ENCODE measurements at regions not wholly inside any gene's neighbourhood (a gene's known extent, or its start where the extent isn't known, plus 50 kb on each side); places are given as distances from the start of the nearest gene placed in this dataset.

DNA sequence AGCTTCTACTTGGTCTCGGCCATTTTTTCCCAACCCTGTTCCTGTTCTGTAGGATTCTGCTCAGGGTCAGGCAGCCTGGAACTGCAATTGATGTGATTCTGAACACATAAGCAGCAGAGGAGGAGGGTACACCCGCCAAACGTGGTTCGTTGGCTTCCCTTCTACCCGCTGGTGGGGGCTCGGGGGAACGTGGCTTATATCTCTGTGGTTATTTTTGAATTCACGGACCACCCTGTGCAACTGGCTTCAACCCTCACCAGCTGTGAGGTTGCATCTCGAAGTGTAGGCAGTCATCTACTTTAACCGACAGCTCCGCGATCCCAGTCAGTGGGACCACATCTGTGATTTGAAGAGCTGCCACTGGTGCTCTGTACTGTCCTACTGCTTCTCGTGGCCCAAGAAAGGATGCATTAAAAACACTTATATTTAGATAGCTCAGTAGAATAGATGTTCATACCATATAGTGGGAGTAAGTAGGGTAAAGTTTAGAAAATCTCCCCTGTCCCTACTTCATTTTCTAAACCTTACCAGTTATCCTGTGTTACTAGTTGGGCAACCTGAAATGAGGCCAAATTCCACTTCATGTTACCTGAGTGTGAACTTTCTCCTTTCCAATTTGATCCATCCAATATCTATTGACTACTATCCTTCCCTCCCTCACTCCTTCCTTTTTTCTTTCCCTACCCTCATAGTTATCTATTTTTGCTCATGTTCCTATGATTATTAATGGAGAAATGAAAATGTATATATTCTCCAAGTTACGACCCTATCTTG lies 80.4 kb upstream of the BCOR start:
- no peaks in the 10 kb centered on the region for H3K36me3 ChIP-seq (ENCODE audit: insufficient read depth, low read length)
- H3K27me3 ChIP-seq (ENCODE audit: insufficient read depth, low read depth, low read length), result peaks cover 25% of the 10 kb centered on the region
- TF ChIP-seq SMC3 (conservative IDR thresholded peaks at IDR 0.05; ENCODE audit: poor library complexity) (no peak), TAF1 (IDR thresholded peaks at IDR 0.05; ENCODE audit: low read depth) (no peak), RAD21 (conservative IDR thresholded peaks at IDR 0.05) (no peak), MXI1 (conservative IDR thresholded peaks at IDR 0.05; ENCODE audit: poor library complexity, severe bottlenecking) (no peak), EP300 (conservative IDR thresholded peaks at IDR 0.05; ENCODE audit: poor library complexity, severe bottlenecking) (no peak), POLR2AphosphoS5 (IDR thresholded peaks at IDR 0.05) (no peak), EZH2 (IDR thresholded peaks at IDR 0.05; ENCODE audit: borderline replicate concordance, insufficient read depth, low read length, poor library complexity, severe bottlenecking) (no peak)
- TF ChIP-seq, protein P1, sequence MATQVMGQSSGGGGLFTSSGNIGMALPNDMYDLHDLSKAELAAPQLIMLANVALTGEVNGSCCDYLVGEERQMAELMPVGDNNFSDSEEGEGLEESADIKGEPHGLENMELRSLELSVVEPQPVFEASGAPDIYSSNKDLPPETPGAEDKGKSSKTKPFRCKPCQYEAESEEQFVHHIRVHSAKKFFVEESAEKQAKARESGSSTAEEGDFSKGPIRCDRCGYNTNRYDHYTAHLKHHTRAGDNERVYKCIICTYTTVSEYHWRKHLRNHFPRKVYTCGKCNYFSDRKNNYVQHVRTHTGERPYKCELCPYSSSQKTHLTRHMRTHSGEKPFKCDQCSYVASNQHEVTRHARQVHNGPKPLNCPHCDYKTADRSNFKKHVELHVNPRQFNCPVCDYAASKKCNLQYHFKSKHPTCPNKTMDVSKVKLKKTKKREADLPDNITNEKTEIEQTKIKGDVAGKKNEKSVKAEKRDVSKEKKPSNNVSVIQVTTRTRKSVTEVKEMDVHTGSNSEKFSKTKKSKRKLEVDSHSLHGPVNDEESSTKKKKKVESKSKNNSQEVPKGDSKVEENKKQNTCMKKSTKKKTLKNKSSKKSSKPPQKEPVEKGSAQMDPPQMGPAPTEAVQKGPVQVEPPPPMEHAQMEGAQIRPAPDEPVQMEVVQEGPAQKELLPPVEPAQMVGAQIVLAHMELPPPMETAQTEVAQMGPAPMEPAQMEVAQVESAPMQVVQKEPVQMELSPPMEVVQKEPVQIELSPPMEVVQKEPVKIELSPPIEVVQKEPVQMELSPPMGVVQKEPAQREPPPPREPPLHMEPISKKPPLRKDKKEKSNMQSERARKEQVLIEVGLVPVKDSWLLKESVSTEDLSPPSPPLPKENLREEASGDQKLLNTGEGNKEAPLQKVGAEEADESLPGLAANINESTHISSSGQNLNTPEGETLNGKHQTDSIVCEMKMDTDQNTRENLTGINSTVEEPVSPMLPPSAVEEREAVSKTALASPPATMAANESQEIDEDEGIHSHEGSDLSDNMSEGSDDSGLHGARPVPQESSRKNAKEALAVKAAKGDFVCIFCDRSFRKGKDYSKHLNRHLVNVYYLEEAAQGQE (IDR thresholded peaks at IDR 0.05; ENCODE audit: borderline replicate concordance), result no peak
- TF ChIP-seq, protein P2, sequence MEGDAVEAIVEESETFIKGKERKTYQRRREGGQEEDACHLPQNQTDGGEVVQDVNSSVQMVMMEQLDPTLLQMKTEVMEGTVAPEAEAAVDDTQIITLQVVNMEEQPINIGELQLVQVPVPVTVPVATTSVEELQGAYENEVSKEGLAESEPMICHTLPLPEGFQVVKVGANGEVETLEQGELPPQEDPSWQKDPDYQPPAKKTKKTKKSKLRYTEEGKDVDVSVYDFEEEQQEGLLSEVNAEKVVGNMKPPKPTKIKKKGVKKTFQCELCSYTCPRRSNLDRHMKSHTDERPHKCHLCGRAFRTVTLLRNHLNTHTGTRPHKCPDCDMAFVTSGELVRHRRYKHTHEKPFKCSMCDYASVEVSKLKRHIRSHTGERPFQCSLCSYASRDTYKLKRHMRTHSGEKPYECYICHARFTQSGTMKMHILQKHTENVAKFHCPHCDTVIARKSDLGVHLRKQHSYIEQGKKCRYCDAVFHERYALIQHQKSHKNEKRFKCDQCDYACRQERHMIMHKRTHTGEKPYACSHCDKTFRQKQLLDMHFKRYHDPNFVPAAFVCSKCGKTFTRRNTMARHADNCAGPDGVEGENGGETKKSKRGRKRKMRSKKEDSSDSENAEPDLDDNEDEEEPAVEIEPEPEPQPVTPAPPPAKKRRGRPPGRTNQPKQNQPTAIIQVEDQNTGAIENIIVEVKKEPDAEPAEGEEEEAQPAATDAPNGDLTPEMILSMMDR (IDR thresholded peaks at IDR 0.05; ENCODE audit: poor library complexity, severe bottlenecking), result no peak
- H3K9me3 ChIP-seq (ENCODE audit: low read length), result no peaks in the 10 kb centered on the region
- H3F3A ChIP-seq (ENCODE audit: insufficient read depth, low read length, poor library complexity, severe bottlenecking), result no peaks in the 10 kb centered on the region
- no peaks in the 10 kb centered on the region for H3K79me2 ChIP-seq (replicated peaks; ENCODE audit: insufficient read depth, low read length)
- no peaks in the 10 kb centered on the region for H3K9me2 ChIP-seq (ENCODE audit: insufficient read depth, low read length)
- H3K4me3 ChIP-seq (ENCODE audit: low read length), result no peak overlapping the region
- no peak overlapping the region for H2AFZ ChIP-seq (ENCODE audit: low read depth, low read length)
- H3K9ac ChIP-seq (ENCODE audit: low read length), result no peak overlapping the region
- H3K4me2 ChIP-seq (ENCODE audit: low read length), result no peak overlapping the region
- H4K20me1 ChIP-seq (ENCODE audit: insufficient read depth), result no peaks in the 10 kb centered on the region
- no peak overlapping the region for H3K27ac ChIP-seq (ENCODE audit: low read length)

DNA sequence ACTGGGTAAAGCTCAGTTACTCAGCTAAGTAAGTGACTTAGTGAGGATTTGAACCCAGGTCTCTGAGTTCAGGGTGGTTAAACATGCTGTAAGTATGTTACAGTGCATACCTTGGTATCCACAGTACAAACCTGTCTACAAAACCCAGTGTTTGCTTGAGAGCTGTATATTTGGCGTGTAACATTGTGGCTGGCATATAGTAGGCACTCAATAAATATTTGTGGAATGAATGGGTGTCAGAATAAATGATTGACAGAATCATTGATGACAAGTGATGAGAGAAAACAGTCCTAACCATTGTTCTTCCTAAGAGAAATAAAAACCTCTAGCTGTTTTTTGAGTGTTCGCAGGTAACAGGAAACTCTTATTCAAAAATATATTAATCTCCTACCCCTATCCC lies 79.7 kb upstream of the BCOR start:
- H3K9ac ChIP-seq (ENCODE audit: low read length), result no peak overlapping the region
- no peaks in the 10 kb centered on the region for H3K36me3 ChIP-seq (ENCODE audit: insufficient read depth, low read length)
- no peak overlapping the region for H3K27ac ChIP-seq (ENCODE audit: low read length)
- H3K4me3 ChIP-seq (ENCODE audit: low read length), result no peak overlapping the region
- no peaks in the 10 kb centered on the region for H3K79me2 ChIP-seq (replicated peaks; ENCODE audit: insufficient read depth, low read length)
- no peak overlapping the region for H3K4me2 ChIP-seq (ENCODE audit: low read length)
- H4K20me1 ChIP-seq (ENCODE audit: insufficient read depth), result no peaks in the 10 kb centered on the region
- no peaks in the 10 kb centered on the region for H3F3A ChIP-seq (ENCODE audit: insufficient read depth, low read length, poor library complexity, severe bottlenecking)
- H2AFZ ChIP-seq (ENCODE audit: low read depth, low read length), result no peak overlapping the region
- TF ChIP-seq MXI1 (conservative IDR thresholded peaks at IDR 0.05; ENCODE audit: poor library complexity, severe bottlenecking) (no peak), EP300 (conservative IDR thresholded peaks at IDR 0.05; ENCODE audit: poor library complexity, severe bottlenecking) (no peak), RAD21 (conservative IDR thresholded peaks at IDR 0.05) (no peak), SMC3 (conservative IDR thresholded peaks at IDR 0.05; ENCODE audit: poor library complexity) (no peak), TAF1 (IDR thresholded peaks at IDR 0.05; ENCODE audit: low read depth) (no peak), EZH2 (IDR thresholded peaks at IDR 0.05; ENCODE audit: borderline replicate concordance, insufficient read depth, low read length, poor library complexity, severe bottlenecking) (no peak), POLR2AphosphoS5 (IDR thresholded peaks at IDR 0.05) (no peak)
- TF ChIP-seq, protein P1 (IDR thresholded peaks at IDR 0.05; ENCODE audit: borderline replicate concordance), result no peak
- TF ChIP-seq, protein P2 (IDR thresholded peaks at IDR 0.05; ENCODE audit: poor library complexity, severe bottlenecking), result no peak
- no peaks in the 10 kb centered on the region for H3K9me2 ChIP-seq (ENCODE audit: insufficient read depth, low read length)
- H3K9me3 ChIP-seq (ENCODE audit: low read length), result no peaks in the 10 kb centered on the region
- peaks cover 32% of the 10 kb centered on the region for H3K27me3 ChIP-seq (ENCODE audit: insufficient read depth, low read depth, low read length)

Measured in neural cell (in vitro differentiated cells).